H1 (cell line): ENCODE measurements at regions not wholly inside any gene's neighbourhood (a gene's known extent, or its start where the extent isn't known, plus 50 kb on each side); places are given as distances from the start of the nearest gene placed in this dataset.

ENCODE experiments used
- CTCF ChIA-PET: fragments of 300-600 bp; sonication (Branson Sonifier 250); formaldehyde crosslinking; loops from one replicate; lab custom pipeline; 2021; ENCODE audit not compliant: partially characterized antibody; lab: Charles Lee
- POLR2A ChIA-PET: fragments of 300-600 bp; sonication (Branson Sonifier 250); formaldehyde crosslinking; loops from one replicate; lab custom pipeline; 2021; ENCODE audit warnings: inconsistent platforms; ENCODE audit not compliant: partially characterized antibody; lab: Charles Lee
- DNase-seq, 2 experiments: peaks; one replicate each; pipeline versions ENCODE4 v3.0.0 to v3.0.0-alpha.2; 2010 to 2022; ENCODE audit warnings: low spot score in 2 of 2, low read depth in 1 of 2, mixed read lengths in 1 of 2
- FAIRE-seq: peaks from 2 replicates; lab custom pipeline; 2011; peaks lifted over from hg19 to GRCh38; lab: Jason Lieb, UNC
- H2AFZ ChIP-seq: 2 replicates; pipeline ENCODE4 v1.8.1; 2012; ENCODE audit warnings: low read length, inconsistent platforms
- H2AK5ac ChIP-seq: 2 replicates; pipeline ENCODE4 v1.6.1; 2013; ENCODE audit warnings: low read depth, low read length
- H2BK120ac ChIP-seq: replicated peaks from 2 replicates; pipeline ENCODE3; 2013; ENCODE audit warnings: low read depth, low read length, inconsistent platforms
- H2BK12ac ChIP-seq: 2 replicates; pipeline ENCODE4 v1.6.1; 2013; ENCODE audit warnings: low read depth, low read length
- H2BK15ac ChIP-seq: 2 replicates; pipeline ENCODE4 v1.6.1; 2013; ENCODE audit warnings: low read length
- H2BK20ac ChIP-seq: 2 replicates; pipeline ENCODE4 v1.6.1; 2013; ENCODE audit warnings: low read length
- H2BK5ac ChIP-seq: 2 replicates; pipeline ENCODE4 v1.6.1; 2013; ENCODE audit warnings: low read depth, low read length
- H3K14ac ChIP-seq: 2 replicates; pipeline ENCODE4 v1.6.1; 2013; ENCODE audit warnings: inconsistent platforms; ENCODE audit not compliant: insufficient read length
- H3K18ac ChIP-seq: 2 replicates; pipeline ENCODE4 v1.6.1; 2013; ENCODE audit warnings: low read length; ENCODE audit errors: extremely low read depth
- H3K23ac ChIP-seq: 2 replicates; pipeline ENCODE4 v1.6.1; 2013; ENCODE audit warnings: inconsistent platforms; ENCODE audit not compliant: insufficient read length
- H3K23me2 ChIP-seq: 2 replicates; pipeline ENCODE4 v1.6.1; 2013; ENCODE audit warnings: low read depth, low read length
- H3K27ac ChIP-seq: 2 replicates; pipeline ENCODE4 v1.6.1; 2011; ENCODE audit warnings: low read depth, low read length, inconsistent platforms
- H3K27me3 ChIP-seq, 4 experiments: replicated peaks in 1 of 4; 1 replicate in 1 of 4; 2 replicates in 3 of 4; pipeline versions ENCODE4 v1.6.1 to v1.8.1; 2011 to 2013; ENCODE audit warnings: low read length in 3 of 4, mild to moderate bottlenecking in 3 of 4, inconsistent platforms in 2 of 4, mixed read lengths in 2 of 4, moderate library complexity in 1 of 4; ENCODE audit not compliant: control insufficient read depth in 3 of 4, insufficient read depth in 3 of 4; ENCODE audit errors: extremely low read depth in 1 of 4
- H3K36me3 ChIP-seq, 4 experiments: 2 replicates each; pipeline versions ENCODE4 v1.6.1 to v1.8.1; 2011 to 2013; ENCODE audit warnings: mild to moderate bottlenecking in 4 of 4, low read length in 3 of 4, moderate library complexity in 2 of 4, control low read depth in 1 of 4, inconsistent platforms in 1 of 4; ENCODE audit not compliant: insufficient read depth in 4 of 4, control insufficient read depth in 2 of 4
- H3K4ac ChIP-seq: replicated peaks from 2 replicates; pipeline ENCODE3; 2013; ENCODE audit warnings: low read length, low read depth, mixed read lengths, inconsistent platforms; ENCODE audit not compliant: insufficient read length
- H3K4me1 ChIP-seq, 4 experiments: replicated peaks in 1 of 4; 1 replicate in 1 of 4; 2 replicates in 3 of 4; pipeline versions ENCODE4 v1.6.1 to v1.8.1; 2011 to 2013; ENCODE audit warnings: low read length in 3 of 4, inconsistent platforms in 2 of 4, mixed read lengths in 1 of 4; ENCODE audit not compliant: insufficient read depth in 4 of 4, control insufficient read depth in 3 of 4
- H3K4me2 ChIP-seq, 2 experiments: 2 replicates each; pipeline versions ENCODE4 v1.6.1 to v1.8.1; 2011 to 2013; ENCODE audit warnings: low read depth in 2 of 2, low read length in 2 of 2, control low read depth in 1 of 2, inconsistent platforms in 1 of 2, mild to moderate bottlenecking in 1 of 2; ENCODE audit not compliant: insufficient read depth in 1 of 2
- H3K4me3 ChIP-seq, 4 experiments: fragments of 200-600, 300-600 bp in 1 of 4; sonication (generic), shearing (Covaris generic), sonication (Bioruptor Twin) in 1 of 4; 2 replicates each; pipeline versions ENCODE4 v1.5.1 to v1.8.1; 2011 to 2016; ENCODE audit warnings: low read length in 4 of 4, low read depth in 3 of 4, control low read depth in 2 of 4, inconsistent platforms in 2 of 4, mild to moderate bottlenecking in 2 of 4, mixed read lengths in 1 of 4, moderate library complexity in 1 of 4; ENCODE audit not compliant: insufficient read depth in 2 of 4; ENCODE audit errors: extremely low read depth in 1 of 4
- H3K56ac ChIP-seq: replicated peaks from 2 replicates; pipeline ENCODE3; 2013; ENCODE audit warnings: low read depth, mild to moderate bottlenecking, mixed read lengths, low read length, inconsistent platforms; ENCODE audit not compliant: insufficient read length
- H3K79me1 ChIP-seq: 2 replicates; pipeline ENCODE4 v1.6.1; 2013; ENCODE audit warnings: low read depth, low read length, control low read depth
- H3K79me2 ChIP-seq, 2 experiments: 2 replicates each; pipeline versions ENCODE4 v1.6.1 to v1.8.1; 2012 to 2013; ENCODE audit warnings: low read length in 2 of 2, mild to moderate bottlenecking in 2 of 2, inconsistent platforms in 1 of 2; ENCODE audit not compliant: insufficient read depth in 2 of 2, control insufficient read depth in 1 of 2
- H3K9ac ChIP-seq, 4 experiments: replicated peaks in 1 of 4; 1 replicate in 1 of 4; 2 replicates in 3 of 4; pipeline versions ENCODE4 v1.6.1 to v1.8.1; 2011 to 2013; ENCODE audit warnings: low read depth in 3 of 4, low read length in 3 of 4, control low read depth in 2 of 4, mild to moderate bottlenecking in 2 of 4, moderate library complexity in 2 of 4, inconsistent platforms in 1 of 4; ENCODE audit errors: extremely low read depth in 1 of 4
- H3K9me3 ChIP-seq, 2 experiments: 2 replicates each; pipeline versions ENCODE4 v1.6.1 to v1.8.1; 2012 to 2013; ENCODE audit warnings: mild to moderate bottlenecking in 2 of 2, moderate library complexity in 2 of 2, control low read depth in 1 of 2, inconsistent platforms in 1 of 2, low read depth in 1 of 2, low read length in 1 of 2, mixed read lengths in 1 of 2; ENCODE audit not compliant: insufficient read depth in 2 of 2
- H4K20me1 ChIP-seq, 2 experiments: replicated peaks in 1 of 2; 2 replicates each; pipeline versions ENCODE3 to v1.8.1; 2011 to 2013; ENCODE audit warnings: inconsistent platforms in 2 of 2, low read length in 2 of 2, mild to moderate bottlenecking in 1 of 2; ENCODE audit not compliant: insufficient read depth in 2 of 2, control insufficient read depth in 1 of 2
- H4K5ac ChIP-seq: 2 replicates; pipeline ENCODE4 v1.6.1; 2013; ENCODE audit warnings: low read length, low read depth, mixed read lengths, inconsistent platforms; ENCODE audit not compliant: insufficient read length
- H4K8ac ChIP-seq: 2 replicates; pipeline ENCODE4 v1.8.0; 2013; ENCODE audit warnings: mild to moderate bottlenecking, moderate library complexity, low read length, inconsistent platforms; ENCODE audit not compliant: insufficient read depth; ENCODE audit errors: extremely low read depth
- H4K91ac ChIP-seq: replicated peaks from 2 replicates; pipeline ENCODE3; 2013; ENCODE audit warnings: low read length, mixed read lengths, inconsistent platforms; ENCODE audit not compliant: insufficient read length
- CHD1 ChIP-seq: IDR thresholded peaks from 2 replicates; pipeline ENCODE4 v1.6.1; 2012; ENCODE audit warnings: low read depth, low read length, improper control_type of control experiment
- CHD2 ChIP-seq: IDR thresholded peaks from 2 replicates; pipeline ENCODE4 v1.6.1; 2012; ENCODE audit warnings: low read length, improper control_type of control experiment
- EGR1 ChIP-seq: IDR thresholded peaks from 2 replicates; pipeline ENCODE4 v1.6.1; 2011; ENCODE audit warnings: low read depth, low read length, borderline replicate concordance
- RBBP5 ChIP-seq: IDR thresholded peaks from 2 replicates; pipeline ENCODE4 v1.7.1; 2012; ENCODE audit warnings: low read depth, mild to moderate bottlenecking, inconsistent platforms, low read length, moderate library complexity, borderline replicate concordance
- SP4 ChIP-seq: IDR thresholded peaks from 2 replicates; pipeline ENCODE4 v1.6.1; 2012; ENCODE audit warnings: low read length, inconsistent platforms
- TAF7 ChIP-seq: optimal IDR thresholded peaks from 2 replicates; pipeline ENCODE3; 2011; ENCODE audit warnings: low read depth, mild to moderate bottlenecking, inconsistent platforms, low read length, moderate library complexity, borderline replicate concordance
- YY1 ChIP-seq: IDR thresholded peaks from 2 replicates; pipeline ENCODE4 v1.6.1; 2011; ENCODE audit warnings: low read depth, mild to moderate bottlenecking, low read length
- WGBS, 2 experiments: shearing (Covaris generic) in 1 of 2; methylation state at CpG; one replicate each; pipeline versions ENCODE4 v1.1.6 to v1.1.7; 2013 to 2015; ENCODE audit warnings: low lambda C conversion rate in 2 of 2, mixed read lengths in 2 of 2, inconsistent platforms in 1 of 2, low coverage in 1 of 2, missing lambda C conversion rate in 1 of 2; ENCODE audit not compliant: insufficient replicate concordance in 2 of 2, insufficient coverage in 1 of 2, insufficient read length in 1 of 2; ENCODE audit errors: extremely low coverage in 1 of 2, missing lambda C conversion rate in 1 of 2; 5-methylcytosine and 5-hydroxymethylcytosine counted together

GRCh38 chr10:131762789-131763696, 137.8 kb upstream of the PPP2R2D start:
- no peak overlapping the region for H3K14ac ChIP-seq
- no peak overlapping the region for H3K27ac ChIP-seq
- peaks cover 0 to 2% of the 10 kb centered on the region in 2 experiments for H4K20me1 ChIP-seq
- no peak overlapping the region for H2AK5ac ChIP-seq
- H2BK12ac ChIP-seq = no peak overlapping the region
- H3K27me3 ChIP-seq = no peaks in the 10 kb centered on the region
- 79% methylated on average over 15 of the region's 15 CpGs; no CpG with 5 or more reads in 1 of the 2 experiments for WGBS, 2 experiments
- TF ChIP-seq CHD1 (no peak), SP4 (no peak), YY1 (no peak), CHD2 (no peak), RBBP5 (no peak), EGR1 (no peak), TAF7 (no peak)
- no peak overlapping the region; the same call in 1 of the 2 replicates for H4K8ac ChIP-seq
- peaks cover 4% of the 10 kb centered on the region for H3K23me2 ChIP-seq
- H3K56ac ChIP-seq = no peak overlapping the region
- H4K5ac ChIP-seq = no peak overlapping the region
- H3K79me2 ChIP-seq = no peaks in the 10 kb centered on the region
- no peaks in the 10 kb centered on the region for H3K9me3 ChIP-seq
- H3K4me1 ChIP-seq = peaks cover 5 to 31% (median 19%) of the 10 kb centered on the region in 4 experiments
- no peak overlapping the region for H2AFZ ChIP-seq
- H3K4ac ChIP-seq = peak overlapping the region; percentile 50
- no peak overlapping the region for H3K23ac ChIP-seq
- H3K18ac ChIP-seq = no peak overlapping the region; the same call in 1 of the 2 replicates
- no peak for FAIRE-seq
- ChIA-PET POLR2A (no interaction called here), CTCF (interaction anchor here (1.4 kb wide), 1 partner anchor 11 kb away, joined by 3 read pairs; no protein-coding TSS in a partner anchor)
- no peaks in the 10 kb centered on the region for H3K36me3 ChIP-seq
- H2BK5ac ChIP-seq = no peak overlapping the region
- no peak overlapping the region for H3K9ac ChIP-seq
- DNase-seq = no peak
- H2BK15ac ChIP-seq = 0 out of 2 replicates have a peak overlapping the region, but pooled peaks have one; percentile 55
- no peak overlapping the region for H2BK120ac ChIP-seq
- H3K4me2 ChIP-seq = no peak overlapping the region
- H3K79me1 ChIP-seq = no peaks in the 10 kb centered on the region
- H4K91ac ChIP-seq = peak overlapping the region; percentile 18
- H2BK20ac ChIP-seq = no peak overlapping the region
- no peak overlapping the region for H3K4me3 ChIP-seq
